ENCODE measurements at regions not wholly inside any gene's neighbourhood (a gene's known extent, or its start where the extent isn't known, plus 50 kb on each side); places are given as distances from the start of the nearest gene placed in this dataset.

DNA sequence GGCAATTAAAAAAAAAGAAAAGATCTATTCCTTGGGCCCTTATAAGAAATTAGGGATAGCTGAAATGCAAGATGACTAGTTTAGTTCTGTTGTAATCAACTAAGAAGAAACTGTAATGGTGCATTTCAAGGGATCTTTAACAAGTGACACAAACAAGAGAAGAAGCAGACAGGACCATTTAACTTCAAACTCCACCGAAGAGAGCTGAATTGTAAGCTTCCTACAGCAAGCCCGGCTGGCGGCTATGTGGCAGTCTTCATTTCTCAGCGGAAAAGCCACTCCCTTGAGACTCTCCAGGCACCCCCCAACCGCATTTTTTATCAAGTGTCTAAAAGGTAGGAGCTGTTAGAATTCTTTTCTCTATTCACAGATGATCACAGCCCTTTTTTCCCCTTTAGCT lies 305.2 kb upstream of the ZNF507 start:
- Histone ChIP-seq H3K4me3 (ENCODE audit: low read depth in 1 of 2, low read length in 2 of 2) (no peak overlapping the region), H3K36me3 (ENCODE audit: control insufficient read depth in 1 of 2, insufficient read depth in 2 of 2, low read length in 2 of 2) (no peaks in the 10 kb centered on the region), H3K9ac (ENCODE audit: low read depth in 1 of 2, low read length in 2 of 2) (no peak overlapping the region), H3K9me3 (ENCODE audit: control insufficient read depth in 1 of 2, low read length in 2 of 2) (no peaks in the 10 kb centered on the region), H3K4me1 (ENCODE audit: control insufficient read depth in 1 of 2, insufficient read depth in 2 of 2, low read length in 2 of 2) (peaks cover 0 to 4% of the 10 kb centered on the region in 2 donors), H3K27ac (ENCODE audit: low read depth, low read length) (no peak overlapping the region), H3K27me3 (ENCODE audit: control insufficient read depth in 1 of 2, insufficient read depth in 2 of 2, low read length in 2 of 2) (peaks cover 4 to 10% of the 10 kb centered on the region in 2 donors)

DNA sequence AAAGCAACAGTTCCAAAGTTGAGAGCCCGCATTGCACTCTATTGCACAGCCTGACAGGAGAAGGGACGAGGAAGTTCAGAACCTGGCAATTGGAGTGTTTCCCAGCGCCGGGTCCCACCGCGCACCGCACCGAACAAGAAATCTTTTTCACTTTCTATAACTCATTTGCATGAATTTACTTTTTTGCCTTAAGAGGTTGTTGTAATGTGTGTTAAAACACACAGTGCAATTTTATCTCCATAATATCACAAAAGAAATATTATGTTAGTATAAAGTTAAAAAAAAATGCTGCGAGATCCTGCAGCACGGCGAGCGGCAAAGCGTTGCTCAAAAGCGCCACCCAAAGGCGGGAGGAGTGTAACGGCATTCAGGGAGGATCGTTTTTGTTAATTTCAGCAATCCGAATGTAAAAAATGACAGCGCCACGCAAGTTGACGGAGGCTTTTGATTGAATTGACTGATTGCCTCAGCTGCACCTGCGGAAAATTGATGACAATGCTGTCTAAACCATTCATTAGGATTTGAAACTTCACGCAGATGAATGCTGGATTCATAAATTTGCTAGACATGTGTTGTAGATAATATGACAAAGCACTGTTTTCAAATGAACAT lies 303.6 kb upstream of the ZNF507 start:
- Histone ChIP-seq H3K27me3 (ENCODE audit: control insufficient read depth in 1 of 2, insufficient read depth in 2 of 2, low read length in 2 of 2) (peaks cover 4 to 10% of the 10 kb centered on the region in 2 donors), H3K27ac (ENCODE audit: low read depth, low read length) (no peak overlapping the region), H3K36me3 (ENCODE audit: control insufficient read depth in 1 of 2, insufficient read depth in 2 of 2, low read length in 2 of 2) (no peaks in the 10 kb centered on the region), H3K4me1 (ENCODE audit: control insufficient read depth in 1 of 2, insufficient read depth in 2 of 2, low read length in 2 of 2) (peaks cover 0 to 4% of the 10 kb centered on the region in 2 donors), H3K9ac (ENCODE audit: low read depth in 1 of 2, low read length in 2 of 2) (no peak overlapping the region), H3K4me3 (ENCODE audit: low read depth in 1 of 2, low read length in 2 of 2) (peak overlapping the region; percentile 38 to 41), H3K9me3 (ENCODE audit: control insufficient read depth in 1 of 2, low read length in 2 of 2) (no peaks in the 10 kb centered on the region)

- H3K4me1 ChIP-seq (ENCODE audit: control insufficient read depth in 1 of 2, insufficient read depth in 2 of 2, low read length in 2 of 2), result no peaks in the 10 kb centered on the region
- no peak overlapping the region for H3K27ac ChIP-seq (ENCODE audit: low read depth, low read length)
- no peaks in the 10 kb centered on the region for H3K36me3 ChIP-seq (ENCODE audit: control insufficient read depth in 1 of 2, insufficient read depth in 2 of 2, low read length in 2 of 2)
- H3K9me3 ChIP-seq (ENCODE audit: control insufficient read depth in 1 of 2, low read length in 2 of 2), result no peaks in the 10 kb centered on the region
- H3K9ac ChIP-seq (ENCODE audit: low read depth in 1 of 2, low read length in 2 of 2), result no peak overlapping the region
- H3K4me3 ChIP-seq (ENCODE audit: low read depth in 1 of 2, low read length in 2 of 2), result no peak overlapping the region
- H3K27me3 ChIP-seq (ENCODE audit: control insufficient read depth in 1 of 2, insufficient read depth in 2 of 2, low read length in 2 of 2), result peaks cover 0 to 9% of the 10 kb centered on the region in 2 donors
These were observed 297.6 kb upstream of the ZNF507 start for GRCh38 chr19:32047788-32048187.

DNA sequence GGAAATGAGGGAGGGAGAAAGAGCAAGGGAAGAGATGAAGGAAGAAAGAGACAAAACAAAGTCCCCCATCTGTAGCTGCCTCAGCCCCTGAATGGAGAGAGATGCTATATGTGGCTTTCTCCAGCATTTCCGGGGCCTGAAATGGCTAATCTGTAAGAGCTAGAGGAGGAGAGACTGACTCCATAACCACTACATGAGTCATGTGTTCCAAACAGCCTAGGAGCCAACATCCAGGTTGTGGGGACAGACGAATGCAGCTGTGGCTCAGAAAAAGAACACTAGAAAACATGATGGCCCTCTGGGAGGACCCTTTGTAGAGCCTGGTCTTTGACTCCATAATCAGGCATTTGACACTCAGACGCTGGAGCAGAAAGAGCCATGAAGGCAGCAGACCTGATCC lies 292.0 kb upstream of the ZNF507 start:
- Histone ChIP-seq H3K27me3 (ENCODE audit: control insufficient read depth in 1 of 2, insufficient read depth in 2 of 2, low read length in 2 of 2) (no peaks in the 10 kb centered on the region), H3K36me3 (ENCODE audit: control insufficient read depth in 1 of 2, insufficient read depth in 2 of 2, low read length in 2 of 2) (no peaks in the 10 kb centered on the region), H3K27ac (ENCODE audit: low read depth, low read length) (no peak overlapping the region), H3K9me3 (ENCODE audit: control insufficient read depth in 1 of 2, low read length in 2 of 2) (no peaks in the 10 kb centered on the region), H3K4me3 (ENCODE audit: low read depth in 1 of 2, low read length in 2 of 2) (no peak overlapping the region), H3K9ac (ENCODE audit: low read depth in 1 of 2, low read length in 2 of 2) (no peak overlapping the region), H3K4me1 (ENCODE audit: control insufficient read depth in 1 of 2, insufficient read depth in 2 of 2, low read length in 2 of 2) (no peaks in the 10 kb centered on the region)

- Histone ChIP-seq H3K9me3 (ENCODE audit: control insufficient read depth in 1 of 2, low read length in 2 of 2) (no peaks in the 10 kb centered on the region), H3K9ac (ENCODE audit: low read depth in 1 of 2, low read length in 2 of 2) (no peak overlapping the region), H3K4me1 (ENCODE audit: control insufficient read depth in 1 of 2, insufficient read depth in 2 of 2, low read length in 2 of 2) (no peaks in the 10 kb centered on the region), H3K27me3 (ENCODE audit: control insufficient read depth in 1 of 2, insufficient read depth in 2 of 2, low read length in 2 of 2) (no peaks in the 10 kb centered on the region), H3K4me3 (ENCODE audit: low read depth in 1 of 2, low read length in 2 of 2) (no peak overlapping the region), H3K36me3 (ENCODE audit: control insufficient read depth in 1 of 2, insufficient read depth in 2 of 2, low read length in 2 of 2) (no peaks in the 10 kb centered on the region), H3K27ac (ENCODE audit: low read depth, low read length) (no peak overlapping the region)
These were observed 291.5 kb upstream of the ZNF507 start for GRCh38 chr19:32053861-32054260.

GRCh38 chr19:32058131-32058530 lies 287.3 kb upstream of the ZNF507 start:
- no peak overlapping the region for H3K9ac ChIP-seq (ENCODE audit: low read depth in 1 of 2, low read length in 2 of 2)
- H3K36me3 ChIP-seq (ENCODE audit: control insufficient read depth in 1 of 2, insufficient read depth in 2 of 2, low read length in 2 of 2), result no peaks in the 10 kb centered on the region
- H3K27me3 ChIP-seq (ENCODE audit: control insufficient read depth in 1 of 2, insufficient read depth in 2 of 2, low read length in 2 of 2), result no peaks in the 10 kb centered on the region
- no peak overlapping the region for H3K4me3 ChIP-seq (ENCODE audit: low read depth in 1 of 2, low read length in 2 of 2)
- no peaks in the 10 kb centered on the region for H3K9me3 ChIP-seq (ENCODE audit: control insufficient read depth in 1 of 2, low read length in 2 of 2)
- H3K27ac ChIP-seq (ENCODE audit: low read depth, low read length), result no peak overlapping the region
- H3K4me1 ChIP-seq (ENCODE audit: control insufficient read depth in 1 of 2, insufficient read depth in 2 of 2, low read length in 2 of 2), result no peaks in the 10 kb centered on the region

- no peak overlapping the region for H3K27ac ChIP-seq (ENCODE audit: low read depth, low read length)
- no peaks in the 10 kb centered on the region for H3K9me3 ChIP-seq (ENCODE audit: control insufficient read depth in 1 of 2, low read length in 2 of 2)
- no peaks in the 10 kb centered on the region for H3K36me3 ChIP-seq (ENCODE audit: control insufficient read depth in 1 of 2, insufficient read depth in 2 of 2, low read length in 2 of 2)
- H3K9ac ChIP-seq (ENCODE audit: low read depth in 1 of 2, low read length in 2 of 2), result no peak overlapping the region
- no peak overlapping the region for H3K4me3 ChIP-seq (ENCODE audit: low read depth in 1 of 2, low read length in 2 of 2)
- H3K27me3 ChIP-seq (ENCODE audit: control insufficient read depth in 1 of 2, insufficient read depth in 2 of 2, low read length in 2 of 2), result no peaks in the 10 kb centered on the region
- no peaks in the 10 kb centered on the region for H3K4me1 ChIP-seq (ENCODE audit: control insufficient read depth in 1 of 2, insufficient read depth in 2 of 2, low read length in 2 of 2)
These were observed 284.1 kb upstream of the ZNF507 start for GRCh38 chr19:32061315-32061714.

DNA sequence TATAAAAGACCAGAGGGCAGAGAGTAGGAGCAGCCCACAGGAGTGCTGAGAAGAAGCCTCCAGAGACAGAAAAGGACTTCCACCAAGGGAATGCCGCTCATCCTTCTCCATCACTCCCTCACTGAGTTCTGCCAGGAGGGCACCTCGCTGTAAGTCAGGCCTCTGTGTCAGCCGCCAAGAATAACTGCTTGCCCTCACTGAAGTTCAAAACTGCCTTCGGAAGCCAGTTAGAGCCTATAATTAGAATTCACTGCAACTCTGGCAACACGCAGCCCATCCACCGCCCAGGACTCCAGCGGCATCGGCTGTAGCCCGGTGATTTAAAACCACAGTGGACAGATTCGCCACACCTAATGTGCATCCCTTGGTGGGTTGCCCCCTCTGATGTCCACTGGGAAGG lies 281.8 kb upstream of the ZNF507 start:
- no peak overlapping the region for H3K4me3 ChIP-seq (ENCODE audit: low read depth in 1 of 2, low read length in 2 of 2)
- no peaks in the 10 kb centered on the region for H3K27me3 ChIP-seq (ENCODE audit: control insufficient read depth in 1 of 2, insufficient read depth in 2 of 2, low read length in 2 of 2)
- no peaks in the 10 kb centered on the region for H3K36me3 ChIP-seq (ENCODE audit: control insufficient read depth in 1 of 2, insufficient read depth in 2 of 2, low read length in 2 of 2)
- H3K9ac ChIP-seq (ENCODE audit: low read depth in 1 of 2, low read length in 2 of 2), result no peak overlapping the region
- no peak overlapping the region for H3K27ac ChIP-seq (ENCODE audit: low read depth, low read length)
- no peaks in the 10 kb centered on the region for H3K4me1 ChIP-seq (ENCODE audit: control insufficient read depth in 1 of 2, insufficient read depth in 2 of 2, low read length in 2 of 2)
- no peaks in the 10 kb centered on the region for H3K9me3 ChIP-seq (ENCODE audit: control insufficient read depth in 1 of 2, low read length in 2 of 2)

DNA sequence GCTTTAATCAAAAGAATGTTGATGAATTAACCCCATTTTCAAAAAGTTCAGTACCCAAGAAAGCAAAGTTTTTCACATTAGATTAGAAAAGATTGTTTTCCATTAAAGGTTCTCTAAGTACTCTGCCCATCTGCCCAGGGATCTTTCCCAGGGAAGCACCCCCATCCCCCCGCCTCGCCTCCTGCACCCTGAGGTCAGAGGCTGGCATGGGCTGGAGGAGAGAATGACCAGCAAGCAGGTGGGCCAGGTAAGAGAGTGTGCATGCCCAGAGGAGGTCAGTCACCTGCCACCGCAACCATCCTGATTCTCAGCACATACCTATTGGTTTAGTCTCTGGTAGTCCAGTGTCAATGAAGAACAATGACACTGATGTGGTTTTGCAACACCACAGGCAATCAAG lies 279.4 kb upstream of the ZNF507 start:
- Histone ChIP-seq H3K27ac (ENCODE audit: low read depth, low read length) (no peak overlapping the region), H3K36me3 (ENCODE audit: control insufficient read depth in 1 of 2, insufficient read depth in 2 of 2, low read length in 2 of 2) (no peaks in the 10 kb centered on the region), H3K9me3 (ENCODE audit: control insufficient read depth in 1 of 2, low read length in 2 of 2) (no peaks in the 10 kb centered on the region), H3K4me3 (ENCODE audit: low read depth in 1 of 2, low read length in 2 of 2) (no peak overlapping the region), H3K27me3 (ENCODE audit: control insufficient read depth in 1 of 2, insufficient read depth in 2 of 2, low read length in 2 of 2) (no peaks in the 10 kb centered on the region), H3K9ac (ENCODE audit: low read depth in 1 of 2, low read length in 2 of 2) (no peak overlapping the region), H3K4me1 (ENCODE audit: control insufficient read depth in 1 of 2, insufficient read depth in 2 of 2, low read length in 2 of 2) (no peaks in the 10 kb centered on the region)

GRCh38 chr19:32067685-32068084 lies 277.7 kb upstream of the ZNF507 start:
- H3K4me3 ChIP-seq (ENCODE audit: low read depth in 1 of 2, low read length in 2 of 2), result no peak overlapping the region
- no peaks in the 10 kb centered on the region for H3K9me3 ChIP-seq (ENCODE audit: control insufficient read depth in 1 of 2, low read length in 2 of 2)
- no peak overlapping the region for H3K27ac ChIP-seq (ENCODE audit: low read depth, low read length)
- no peaks in the 10 kb centered on the region for H3K4me1 ChIP-seq (ENCODE audit: control insufficient read depth in 1 of 2, insufficient read depth in 2 of 2, low read length in 2 of 2)
- no peaks in the 10 kb centered on the region for H3K36me3 ChIP-seq (ENCODE audit: control insufficient read depth in 1 of 2, insufficient read depth in 2 of 2, low read length in 2 of 2)
- H3K9ac ChIP-seq (ENCODE audit: low read depth in 1 of 2, low read length in 2 of 2), result no peak overlapping the region
- H3K27me3 ChIP-seq (ENCODE audit: control insufficient read depth in 1 of 2, insufficient read depth in 2 of 2, low read length in 2 of 2), result no peaks in the 10 kb centered on the region

GRCh38 chr19:32068793-32069192 lies 276.6 kb upstream of the ZNF507 start:
- Histone ChIP-seq H3K27ac (ENCODE audit: low read depth, low read length) (no peak overlapping the region), H3K27me3 (ENCODE audit: control insufficient read depth in 1 of 2, insufficient read depth in 2 of 2, low read length in 2 of 2) (no peaks in the 10 kb centered on the region)

More at GRCh38 chr19:32068793-32069192, 276.6 kb upstream of the ZNF507 start:
- Histone ChIP-seq H3K4me1 (ENCODE audit: control insufficient read depth in 1 of 2, insufficient read depth in 2 of 2, low read length in 2 of 2) (no peaks in the 10 kb centered on the region), H3K9ac (ENCODE audit: low read depth in 1 of 2, low read length in 2 of 2) (no peak overlapping the region), H3K36me3 (ENCODE audit: control insufficient read depth in 1 of 2, insufficient read depth in 2 of 2, low read length in 2 of 2) (no peaks in the 10 kb centered on the region), H3K4me3 (ENCODE audit: low read depth in 1 of 2, low read length in 2 of 2) (no peak overlapping the region), H3K9me3 (ENCODE audit: control insufficient read depth in 1 of 2, low read length in 2 of 2) (no peaks in the 10 kb centered on the region)

All from duodenal mucosa (tissue), 2 donors.